Endothelial cell (in vitro differentiated cells): ENCODE measurements at regions not wholly inside any gene's neighbourhood (a gene's known extent, or its start where the extent isn't known, plus 50 kb on each side); places are given as distances from the start of the nearest gene placed in this dataset.

Experiments used
- DNase-seq: peaks from one replicate; pipeline ENCODE4 v3.0.0; 2021; ENCODE audit warnings: low spot score
- H3K27ac Mint-ChIP-seq: one replicate; pipeline ENCODE4 v1.8.0; 2021; ENCODE audit warnings: mixed read lengths, inconsistent platforms; ENCODE audit not compliant: unreplicated experiment
- H3K27me3 Mint-ChIP-seq: one replicate; pipeline ENCODE4 v1.8.0; 2021; ENCODE audit warnings: mild to moderate bottlenecking, moderate library complexity, mixed read lengths, inconsistent platforms; ENCODE audit not compliant: unreplicated experiment
- H3K36me3 Mint-ChIP-seq: one replicate; pipeline ENCODE4 v1.8.0; 2021; ENCODE audit warnings: mild to moderate bottlenecking, low read depth, mixed read lengths, inconsistent platforms; ENCODE audit not compliant: unreplicated experiment
- H3K4me1 Mint-ChIP-seq: one replicate; pipeline ENCODE4 v1.8.0; 2021; ENCODE audit warnings: mild to moderate bottlenecking, mixed read lengths, inconsistent platforms; ENCODE audit not compliant: unreplicated experiment
- H3K4me3 Mint-ChIP-seq: one replicate; pipeline ENCODE4 v1.8.0; 2021; ENCODE audit warnings: mild to moderate bottlenecking, mixed read lengths, inconsistent platforms; ENCODE audit not compliant: unreplicated experiment
- H3K9me3 Mint-ChIP-seq: one replicate; pipeline ENCODE4 v1.8.0; 2021; ENCODE audit warnings: mixed read lengths, inconsistent platforms; ENCODE audit not compliant: unreplicated experiment
- CTCF ChIP-seq: fragments of 200-600 bp; sonication (generic); IDR thresholded peaks from one replicate; pipeline ENCODE4 v1.5.0; 2021; ENCODE audit warnings: antibody characterized with exemption; ENCODE audit not compliant: unreplicated experiment

DNA sequence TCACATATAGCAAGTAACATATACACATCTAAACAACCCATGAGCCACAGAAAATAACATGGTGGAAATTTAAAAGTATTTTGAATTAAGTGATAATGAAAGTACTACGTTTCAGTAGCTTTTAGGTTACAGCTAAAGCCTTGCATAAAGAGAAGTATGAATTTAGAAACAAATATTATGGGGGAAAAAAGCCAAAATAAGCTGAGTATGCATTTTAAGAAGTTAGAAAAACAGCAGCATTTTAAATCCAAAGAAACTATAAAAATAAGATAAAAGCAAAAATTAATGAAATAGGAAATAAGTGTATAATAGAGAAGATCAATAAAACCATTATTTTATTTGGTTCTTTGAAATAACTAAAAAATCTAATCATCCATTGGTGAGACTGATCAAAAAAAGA is 89.8 kb upstream of the ARHGEF7 start:
- H3K27me3 Mint-ChIP-seq: no peaks in the 10 kb centered on the region
- H3K4me3 Mint-ChIP-seq: no peak overlapping the region
- no peak for TF ChIP-seq CTCF
- H3K36me3 Mint-ChIP-seq: no peaks in the 10 kb centered on the region
- no peak overlapping the region for H3K27ac Mint-ChIP-seq
- peaks cover 2% of the 10 kb centered on the region for H3K4me1 Mint-ChIP-seq
- peaks cover 8% of the 10 kb centered on the region for H3K9me3 Mint-ChIP-seq
- no peak for DNase-seq

DNA sequence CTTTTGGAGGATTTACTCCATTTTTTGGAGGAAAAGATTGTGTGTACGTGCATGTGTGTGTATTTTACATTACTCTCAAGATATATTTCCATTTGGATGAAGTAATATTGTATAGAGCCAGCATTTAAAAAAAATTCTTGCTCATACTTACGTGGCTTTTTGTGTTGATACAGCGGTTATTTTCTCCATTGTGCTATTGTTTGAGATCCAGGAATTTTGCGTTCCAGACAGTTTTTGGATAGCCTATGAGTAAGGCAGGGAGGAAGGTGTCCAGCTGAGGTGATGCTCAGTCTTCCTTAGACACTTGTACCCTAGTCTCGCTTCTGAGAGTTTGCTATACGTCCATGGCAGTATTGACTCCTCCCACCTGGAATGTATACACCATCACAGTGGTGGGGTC is 92.2 kb upstream of the ARHGEF7 start:
- Mint-ChIP-seq H3K9me3 (peaks cover 8% of the 10 kb centered on the region), H3K27me3 (no peaks in the 10 kb centered on the region), H3K4me1 (no peaks in the 10 kb centered on the region), H3K4me3 (no peak overlapping the region), H3K36me3 (no peaks in the 10 kb centered on the region), H3K27ac (no peak overlapping the region)
- TF ChIP-seq CTCF: no peak
- no peak for DNase-seq

DNA sequence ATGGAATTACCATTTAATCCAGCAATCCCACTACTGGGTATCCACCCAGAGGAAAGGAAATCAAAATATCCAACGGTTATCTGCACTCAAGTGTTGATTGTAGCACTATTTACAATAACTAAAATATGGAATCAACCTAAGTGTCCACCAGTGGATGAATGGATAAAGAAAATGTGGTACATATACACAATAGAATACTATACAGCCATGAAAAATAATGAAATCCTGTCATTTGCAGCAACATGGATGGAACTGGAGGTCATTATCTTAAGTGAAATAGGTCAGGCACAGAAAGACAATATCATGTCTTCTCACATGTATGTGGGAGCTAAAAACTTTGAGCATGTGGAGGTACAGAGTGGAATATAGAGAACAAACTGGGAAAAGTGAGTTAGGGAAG is 92.9 kb upstream of the ARHGEF7 start:
- Mint-ChIP-seq H3K36me3 (no peaks in the 10 kb centered on the region), H3K4me3 (no peak overlapping the region), H3K4me1 (no peaks in the 10 kb centered on the region), H3K27ac (no peak overlapping the region), H3K27me3 (no peaks in the 10 kb centered on the region), H3K9me3 (peaks cover 8% of the 10 kb centered on the region)
- no peak for TF ChIP-seq CTCF
- no peak for DNase-seq

- Mint-ChIP-seq H3K36me3 (no peaks in the 10 kb centered on the region), H3K9me3 (peaks cover 8% of the 10 kb centered on the region), H3K27me3 (no peaks in the 10 kb centered on the region), H3K4me3 (no peak overlapping the region), H3K27ac (no peak overlapping the region), H3K4me1 (no peaks in the 10 kb centered on the region)
- TF ChIP-seq CTCF: no peak
- no peak for DNase-seq
These were observed 93.8 kb upstream of the ARHGEF7 start for GRCh38 chr13:111021270-111021669.

DNA sequence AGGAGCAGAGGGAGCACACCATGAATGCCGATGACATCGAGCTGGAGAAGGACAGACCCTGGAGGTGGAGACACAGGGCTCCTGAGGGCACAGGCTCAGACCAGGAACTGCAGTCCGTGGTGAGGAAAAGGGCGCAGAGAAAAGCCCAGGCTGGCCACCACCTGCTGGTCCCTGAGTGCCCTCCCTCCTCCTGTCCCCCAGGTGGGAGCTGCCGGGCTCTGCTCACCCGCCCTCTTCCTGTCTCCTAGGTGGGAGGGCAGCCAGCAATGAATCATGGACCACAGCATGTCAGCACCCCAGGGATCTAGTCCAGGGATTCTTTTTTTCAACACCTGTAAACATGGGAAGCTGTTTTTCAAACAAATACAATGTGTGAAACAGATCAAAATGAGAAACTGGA is 94.6 kb upstream of the ARHGEF7 start:
- Mint-ChIP-seq H3K9me3 (peaks cover 8% of the 10 kb centered on the region), H3K4me1 (no peaks in the 10 kb centered on the region), H3K36me3 (no peaks in the 10 kb centered on the region), H3K27me3 (no peaks in the 10 kb centered on the region), H3K27ac (no peak overlapping the region), H3K4me3 (no peak overlapping the region)
- DNase-seq: no peak
- TF ChIP-seq CTCF: no peak
